ENCODE measurements at regions not wholly inside any gene's neighbourhood (a gene's known extent, or its start where the extent isn't known, plus 50 kb on each side); places are given as distances from the start of the nearest gene placed in this dataset.
A peak's percentile ranks its signal among the peaks of the same experiment; 100 is the strongest.

DNA sequence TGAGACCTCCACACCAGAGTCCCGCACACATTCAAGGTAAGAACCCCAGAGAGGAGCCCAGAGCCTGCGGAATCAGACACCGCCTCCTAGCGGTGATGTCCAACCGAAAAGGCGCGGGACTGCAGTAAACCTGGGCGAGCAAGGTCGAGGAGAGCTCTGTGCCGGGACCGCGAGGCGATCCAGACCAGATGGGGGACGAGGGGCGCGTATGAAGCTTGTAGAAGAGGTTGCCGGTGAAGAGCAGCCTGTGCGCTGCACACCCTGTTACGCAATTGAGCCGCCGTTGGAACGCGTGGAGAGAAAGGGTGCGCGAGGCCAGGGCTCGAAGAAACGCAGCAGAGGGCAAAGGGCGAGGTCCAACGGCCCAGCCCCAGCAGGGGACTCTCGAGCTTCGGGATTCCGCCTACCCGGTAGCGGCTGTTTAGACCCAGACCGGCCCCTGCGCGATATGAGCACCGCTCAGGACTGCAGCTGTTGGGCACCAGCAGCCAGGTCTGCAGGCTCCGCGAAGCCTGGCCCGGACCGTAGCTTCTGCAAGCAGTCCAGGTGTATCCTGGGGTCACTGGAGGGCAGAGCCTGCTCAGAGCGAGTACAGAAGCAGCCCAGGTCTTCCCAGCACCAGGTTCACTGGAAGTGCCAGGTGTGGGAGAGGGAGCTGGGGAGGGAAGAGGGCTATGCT is 65.9 kb upstream of the ZNF599 start:
- POLR2A ChIA-PET: no interaction called here
- CTCF ChIA-PET: interaction anchor here (0.8 to 1.6 kb wide), 3 partner anchors 88 to 233 kb away, joined by 3 to 4 read pairs (median 3); partner anchors contain the start of gene ZNF30
- Mint-ChIP-seq H3K27me3 (ENCODE audit: low read depth) (peaks cover 8% of the 10 kb centered on the region), H3K4me1 (ENCODE audit: low read depth) (no peaks in the 10 kb centered on the region), H3K27ac (no peak overlapping the region), H3K9me3 (ENCODE audit: insufficient read depth) (no peaks in the 10 kb centered on the region), H3K36me3 (ENCODE audit: low read depth) (no peaks in the 10 kb centered on the region), H3K4me3 (no peak overlapping the region)
- DNase-seq (no peak), ATAC-seq (peak; percentile 44)

DNA sequence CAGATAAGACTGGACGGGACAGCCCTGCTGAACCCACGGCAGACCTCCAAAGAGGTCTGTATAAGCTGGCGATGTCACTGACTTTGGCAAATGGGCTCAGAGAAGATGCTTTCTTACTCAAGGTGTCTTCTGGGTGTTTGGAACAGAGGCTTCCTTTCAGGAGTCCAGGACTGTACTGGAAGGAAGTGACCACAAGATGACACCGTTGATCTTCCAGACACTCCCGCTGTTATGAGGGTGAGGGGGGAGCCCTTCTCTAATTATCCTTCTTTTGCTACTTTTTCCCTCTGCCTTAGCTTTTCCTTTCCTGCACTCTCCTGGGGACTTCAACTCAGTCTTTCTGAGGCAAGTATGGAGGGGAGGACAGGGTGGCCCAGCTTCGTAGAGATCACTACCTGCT is 65.2 kb upstream of the ZNF599 start:
- H3K36me3 Mint-ChIP-seq (ENCODE audit: low read depth): no peaks in the 10 kb centered on the region
- H3K4me3 Mint-ChIP-seq: no peak overlapping the region
- H3K9me3 Mint-ChIP-seq (ENCODE audit: insufficient read depth): no peaks in the 10 kb centered on the region
- ATAC-seq: no peak
- DNase-seq: no peak
- H3K4me1 Mint-ChIP-seq (ENCODE audit: low read depth): no peaks in the 10 kb centered on the region
- no peak overlapping the region for H3K27ac Mint-ChIP-seq
- ChIA-PET POLR2A (no interaction called here), CTCF (interaction anchor here (0.8 to 1.6 kb wide), 3 partner anchors 89 to 233 kb away, joined by 3 to 4 read pairs (median 3); partner anchors contain the start of gene ZNF30)
- H3K27me3 Mint-ChIP-seq (ENCODE audit: low read depth): peaks cover 8% of the 10 kb centered on the region

GRCh38 chr19:34837262-34837661 is 64.2 kb upstream of the ZNF599 start:
- no peaks in the 10 kb centered on the region for H3K4me1 Mint-ChIP-seq (ENCODE audit: low read depth)
- ChIA-PET POLR2A (no interaction called here), CTCF (interaction anchor here (1.3 to 1.6 kb wide), 2 partner anchors 90 to 232 kb away, joined by 3 to 4 read pairs; partner anchors contain the start of gene ZNF30)
- no peak for DNase-seq
- H3K9me3 Mint-ChIP-seq (ENCODE audit: insufficient read depth): no peaks in the 10 kb centered on the region
- H3K27ac Mint-ChIP-seq: no peak overlapping the region
- H3K4me3 Mint-ChIP-seq: no peak overlapping the region
- no peaks in the 10 kb centered on the region for H3K36me3 Mint-ChIP-seq (ENCODE audit: low read depth)
- peaks cover 8% of the 10 kb centered on the region for H3K27me3 Mint-ChIP-seq (ENCODE audit: low read depth)
- no peak for ATAC-seq

GRCh38 chr19:34835631-34836351 is 62.8 kb upstream of the ZNF599 start:
- Mint-ChIP-seq H3K36me3 (ENCODE audit: low read depth) (no peaks in the 10 kb centered on the region), H3K9me3 (ENCODE audit: insufficient read depth) (no peaks in the 10 kb centered on the region), H3K4me1 (ENCODE audit: low read depth) (no peaks in the 10 kb centered on the region), H3K27me3 (ENCODE audit: low read depth) (peaks cover 8% of the 10 kb centered on the region), H3K27ac (no peak overlapping the region), H3K4me3 (no peak overlapping the region)
- DNase-seq (no peak), ATAC-seq (no peak)
- ChIA-PET CTCF (no interaction called here), POLR2A (no interaction called here)

GRCh38 chr19:34834472-34835061 is 61.6 kb upstream of the ZNF599 start:
- ATAC-seq (no peak), DNase-seq (no peak)
- H3K36me3 Mint-ChIP-seq (ENCODE audit: low read depth): no peaks in the 10 kb centered on the region
- peaks cover 8% of the 10 kb centered on the region for H3K27me3 Mint-ChIP-seq (ENCODE audit: low read depth)
- no peaks in the 10 kb centered on the region for H3K4me1 Mint-ChIP-seq (ENCODE audit: low read depth)
- H3K27ac Mint-ChIP-seq: no peak overlapping the region
- POLR2A ChIA-PET: no interaction called here
- no peak overlapping the region for H3K4me3 Mint-ChIP-seq
- H3K9me3 Mint-ChIP-seq (ENCODE audit: insufficient read depth): no peaks in the 10 kb centered on the region
- CTCF ChIA-PET: no interaction called here

GRCh38 chr19:34832581-34833112 is 59.6 kb upstream of the ZNF599 start:
- POLR2A ChIA-PET: no interaction called here
- ATAC-seq (no peak), DNase-seq (no peak)
- Mint-ChIP-seq H3K27me3 (ENCODE audit: low read depth) (peaks cover 2% of the 10 kb centered on the region), H3K9me3 (ENCODE audit: insufficient read depth) (no peaks in the 10 kb centered on the region), H3K4me3 (no peak overlapping the region), H3K36me3 (ENCODE audit: low read depth) (no peaks in the 10 kb centered on the region), H3K27ac (no peak overlapping the region), H3K4me1 (ENCODE audit: low read depth) (no peaks in the 10 kb centered on the region)
- CTCF ChIA-PET: no interaction called here

DNA sequence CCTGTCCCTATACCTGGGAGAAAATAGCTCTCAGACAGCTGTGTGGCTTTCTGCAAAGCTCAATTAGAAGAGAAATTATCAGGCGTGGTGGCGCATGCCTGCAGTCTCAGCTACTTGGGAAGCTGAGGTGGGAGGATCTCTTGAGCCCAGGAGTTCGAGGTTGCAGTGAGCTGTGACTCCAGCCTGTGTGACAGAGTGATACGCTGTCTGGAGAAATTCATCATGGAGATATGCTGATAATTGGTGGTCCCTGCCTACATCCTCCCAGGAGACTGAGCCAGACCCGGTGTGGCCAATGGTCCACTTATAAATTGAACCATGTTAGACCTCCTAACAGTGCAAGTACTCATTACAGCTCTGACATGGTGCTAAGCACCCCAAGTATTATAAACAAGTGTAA is 58.7 kb upstream of the ZNF599 start:
- no peaks in the 10 kb centered on the region for H3K9me3 Mint-ChIP-seq (ENCODE audit: insufficient read depth)
- ATAC-seq (no peak), DNase-seq (no peak)
- peaks cover 2% of the 10 kb centered on the region for H3K27me3 Mint-ChIP-seq (ENCODE audit: low read depth)
- CTCF ChIA-PET: no interaction called here
- H3K4me1 Mint-ChIP-seq (ENCODE audit: low read depth): no peaks in the 10 kb centered on the region
- no peaks in the 10 kb centered on the region for H3K36me3 Mint-ChIP-seq (ENCODE audit: low read depth)
- no peak overlapping the region for H3K27ac Mint-ChIP-seq
- no peak overlapping the region for H3K4me3 Mint-ChIP-seq
- POLR2A ChIA-PET: interaction anchor here (0.7 kb wide), 1 partner anchor 1272 kb away, joined by 3 read pairs; no protein-coding TSS in a partner anchor

GRCh38 chr19:34828156-34828555 is 55.1 kb upstream of the ZNF599 start:
- ATAC-seq (no peak), DNase-seq (no peak)
- ChIA-PET POLR2A (interaction anchor here (0.6 kb wide), 1 partner anchor 762 kb away, joined by 4 read pairs; no protein-coding TSS in a partner anchor), CTCF (no interaction called here)
- Mint-ChIP-seq H3K9me3 (ENCODE audit: insufficient read depth) (no peaks in the 10 kb centered on the region), H3K4me3 (no peak overlapping the region), H3K27ac (no peak overlapping the region), H3K4me1 (ENCODE audit: low read depth) (no peaks in the 10 kb centered on the region), H3K27me3 (ENCODE audit: low read depth) (no peaks in the 10 kb centered on the region), H3K36me3 (ENCODE audit: low read depth) (no peaks in the 10 kb centered on the region)

DNA sequence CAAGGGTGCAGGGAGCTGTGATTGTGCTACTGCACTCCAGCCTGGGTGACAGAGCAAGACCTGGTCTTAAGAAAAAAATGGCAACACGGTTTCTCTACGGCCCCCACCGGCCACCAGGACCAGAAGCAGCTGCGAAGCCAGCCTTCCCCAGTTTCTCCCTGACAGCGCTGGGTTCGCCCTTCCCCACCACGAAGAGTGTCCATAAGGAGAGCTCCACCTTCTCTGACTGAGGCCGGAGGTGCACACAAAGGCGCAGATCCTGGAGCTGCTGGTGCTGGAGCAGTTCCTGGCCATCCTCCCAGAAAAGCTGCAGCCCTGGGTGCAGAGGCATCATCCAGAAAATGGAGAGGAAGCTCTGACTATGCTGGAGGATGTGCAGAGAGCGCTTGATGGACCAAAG is 52.2 kb upstream of the ZNF599 start:
- Mint-ChIP-seq H3K4me1 (ENCODE audit: low read depth) (no peaks in the 10 kb centered on the region), H3K4me3 (no peak overlapping the region)
- CTCF ChIA-PET: no interaction called here

DNA sequence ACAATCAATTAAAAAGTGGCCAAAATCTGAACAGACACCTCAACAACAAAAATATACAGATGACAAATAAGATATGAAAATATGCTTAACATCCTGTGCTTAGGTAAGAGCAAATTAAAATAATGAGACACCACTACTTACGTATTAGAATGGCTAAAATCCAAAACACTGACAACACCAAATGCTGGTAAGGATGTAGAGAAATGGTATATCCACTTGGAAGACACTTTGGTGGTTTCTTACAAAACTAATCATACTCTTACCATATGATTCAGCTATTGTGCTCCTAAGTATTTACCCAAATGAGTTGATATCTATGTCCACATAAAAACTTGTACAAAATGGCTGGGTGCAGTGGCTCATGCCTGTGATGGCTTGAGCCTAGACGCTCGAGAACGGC is 51.7 kb upstream of the ZNF599 start:
- DNase-seq (no peak), ATAC-seq (no peak)
- Mint-ChIP-seq H3K27ac (no peak overlapping the region), H3K4me3 (no peak overlapping the region), H3K36me3 (ENCODE audit: low read depth) (no peaks in the 10 kb centered on the region), H3K4me1 (ENCODE audit: low read depth) (no peaks in the 10 kb centered on the region), H3K27me3 (ENCODE audit: low read depth) (no peaks in the 10 kb centered on the region), H3K9me3 (ENCODE audit: insufficient read depth) (no peaks in the 10 kb centered on the region)
- ChIA-PET POLR2A (no interaction called here), CTCF (no interaction called here)

More for the DNA sequence above, 52.2 kb upstream of the ZNF599 start:
- ATAC-seq: no peak
- POLR2A ChIA-PET: no interaction called here
- Mint-ChIP-seq H3K36me3 (ENCODE audit: low read depth) (no peaks in the 10 kb centered on the region), H3K9me3 (ENCODE audit: insufficient read depth) (no peaks in the 10 kb centered on the region), H3K27ac (no peak overlapping the region), H3K27me3 (ENCODE audit: low read depth) (no peaks in the 10 kb centered on the region)
- no peak for DNase-seq

All from activated CD8-positive, alpha-beta T cell treated with anti-CD3 and anti-CD28 coated beads, Interleukin-2, amount 10 ng/mL, durations not matched to agents 7 days and 5 days (primary cell).